Fibroblast of the aortic adventitia (primary cell): ENCODE measurements at regions not wholly inside any gene's neighbourhood (a gene's known extent, or its start where the extent isn't known, plus 50 kb on each side); places are given as distances from the start of the nearest gene placed in this dataset.

Experiments used
- DNase-seq: peaks from one replicate; pipeline ENCODE4 v3.0.0-alpha.2; 2010; ENCODE audit warnings: low read depth
- H3K4me3 ChIP-seq: 2 replicates; pipeline ENCODE4 v1.5.1; 2011; ENCODE audit warnings: low read depth, mild to moderate bottlenecking, control low read depth, low read length, moderate library complexity
- TF ChIP-seq, protein P1 (sequence below): IDR thresholded peaks from 2 replicates; pipeline ENCODE4 v1.5.1; 2011; ENCODE audit warnings: mild to moderate bottlenecking, low read length, control low read depth, inconsistent platforms; ENCODE audit not compliant: insufficient read depth

- no peak overlapping the region for H3K4me3 ChIP-seq
- TF ChIP-seq, protein P1, sequence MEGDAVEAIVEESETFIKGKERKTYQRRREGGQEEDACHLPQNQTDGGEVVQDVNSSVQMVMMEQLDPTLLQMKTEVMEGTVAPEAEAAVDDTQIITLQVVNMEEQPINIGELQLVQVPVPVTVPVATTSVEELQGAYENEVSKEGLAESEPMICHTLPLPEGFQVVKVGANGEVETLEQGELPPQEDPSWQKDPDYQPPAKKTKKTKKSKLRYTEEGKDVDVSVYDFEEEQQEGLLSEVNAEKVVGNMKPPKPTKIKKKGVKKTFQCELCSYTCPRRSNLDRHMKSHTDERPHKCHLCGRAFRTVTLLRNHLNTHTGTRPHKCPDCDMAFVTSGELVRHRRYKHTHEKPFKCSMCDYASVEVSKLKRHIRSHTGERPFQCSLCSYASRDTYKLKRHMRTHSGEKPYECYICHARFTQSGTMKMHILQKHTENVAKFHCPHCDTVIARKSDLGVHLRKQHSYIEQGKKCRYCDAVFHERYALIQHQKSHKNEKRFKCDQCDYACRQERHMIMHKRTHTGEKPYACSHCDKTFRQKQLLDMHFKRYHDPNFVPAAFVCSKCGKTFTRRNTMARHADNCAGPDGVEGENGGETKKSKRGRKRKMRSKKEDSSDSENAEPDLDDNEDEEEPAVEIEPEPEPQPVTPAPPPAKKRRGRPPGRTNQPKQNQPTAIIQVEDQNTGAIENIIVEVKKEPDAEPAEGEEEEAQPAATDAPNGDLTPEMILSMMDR = no peak
- no peak for DNase-seq
These were observed 51.5 kb downstream of the SST start for GRCh38 chr3:187618722-187619121.

DNA sequence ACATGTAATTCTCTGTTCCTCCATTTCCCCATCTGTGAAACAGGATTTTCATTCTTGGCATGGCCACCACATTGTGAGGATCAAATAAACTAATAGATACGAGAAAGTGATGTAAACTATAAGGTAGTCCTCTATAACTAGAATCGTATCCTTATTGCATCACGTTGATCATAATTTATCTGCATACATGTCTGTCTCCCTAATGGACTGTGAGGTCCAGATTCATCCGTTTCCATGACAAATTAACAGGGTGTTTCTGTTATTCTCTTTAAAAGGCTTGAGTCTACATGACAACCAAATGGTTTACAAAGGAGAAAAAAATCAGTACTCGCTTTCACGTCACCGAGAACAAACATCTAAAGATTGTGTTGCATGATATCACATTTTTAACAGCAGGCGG is 53.0 kb downstream of the SST start:
- H3K4me3 ChIP-seq = no peak overlapping the region
- TF ChIP-seq, protein P1 = no peak
- DNase-seq = no peak

- peak; percentile 69 for DNase-seq
- TF ChIP-seq, protein P1 = peak; percentile 75
- H3K4me3 ChIP-seq = no peak overlapping the region
These were observed 53.8 kb downstream of the SST start for GRCh38 chr3:187616307-187616972.

DNA sequence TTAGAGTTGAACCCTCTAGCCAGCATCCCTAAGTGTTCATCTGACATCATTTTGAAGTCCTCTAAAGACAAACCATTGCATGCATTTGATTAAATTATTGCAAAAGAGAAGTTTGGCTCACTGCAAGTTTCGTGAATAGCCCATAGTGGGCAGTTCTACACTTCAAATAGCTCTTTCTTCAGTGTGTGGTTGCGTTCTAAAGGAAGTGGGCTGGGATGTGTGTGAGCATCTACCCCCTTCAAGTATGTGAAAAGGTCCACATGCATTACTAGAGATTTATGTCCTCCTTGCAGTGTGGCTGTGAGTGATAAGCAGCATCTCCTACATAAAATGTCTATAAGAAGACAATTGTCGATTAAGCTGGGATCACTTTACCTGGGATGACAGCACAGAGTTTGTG is 54.6 kb downstream of the SST start:
- no peak for DNase-seq
- TF ChIP-seq, protein P1 = no peak
- no peak overlapping the region for H3K4me3 ChIP-seq

DNA sequence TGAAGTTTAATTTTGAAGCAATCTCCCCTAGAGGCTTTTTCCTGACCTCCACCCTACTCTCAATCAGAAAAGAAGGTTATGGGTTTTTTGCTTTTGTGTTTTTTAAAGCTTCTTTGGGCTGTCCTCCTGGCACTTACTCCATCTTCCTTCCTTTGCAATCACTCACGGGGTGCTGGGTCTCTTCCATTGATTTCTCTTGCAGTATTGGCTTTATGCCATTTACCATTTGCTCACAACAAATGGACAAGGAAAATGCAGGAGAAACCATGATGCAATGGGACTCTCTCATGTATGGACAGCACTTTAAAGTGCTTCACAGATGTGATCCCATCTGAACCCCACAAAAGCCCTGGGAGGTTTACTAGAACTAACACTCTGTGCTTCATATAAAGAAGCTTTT is 57.5 kb downstream of the SST start:
- peak; percentile 10 for DNase-seq
- no peak overlapping the region for H3K4me3 ChIP-seq

DNA sequence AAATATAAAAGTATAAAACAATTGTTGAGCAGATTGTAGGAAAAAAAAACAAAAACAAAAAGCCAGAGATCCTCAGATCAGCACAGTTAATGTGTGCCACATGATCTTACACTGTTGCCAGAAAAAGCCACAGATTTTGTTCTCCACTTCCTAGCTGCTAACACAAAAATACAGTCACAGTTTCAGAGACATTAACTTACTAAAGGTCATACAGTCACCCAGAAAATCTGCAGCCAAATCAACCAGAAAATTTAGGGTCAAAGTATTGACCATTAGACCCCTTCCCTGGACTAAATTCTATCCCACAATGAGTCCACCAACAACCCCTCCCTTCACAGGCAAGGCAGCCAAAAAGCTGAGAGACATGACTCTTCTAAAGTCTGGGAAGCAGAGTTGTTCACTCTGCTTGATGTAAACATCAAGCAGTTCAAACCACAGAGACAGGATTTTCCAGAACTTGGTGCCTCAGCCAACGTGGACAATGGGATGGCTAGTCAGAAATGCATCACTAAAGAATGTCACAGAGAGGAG is 59.1 kb downstream of the SST start:
- DNase-seq = peak; percentile 40
- TF ChIP-seq, protein P1 = no peak
- no peak overlapping the region for H3K4me3 ChIP-seq

More for the DNA sequence above, 57.5 kb downstream of the SST start:
- TF ChIP-seq, protein P1 = no peak

DNA sequence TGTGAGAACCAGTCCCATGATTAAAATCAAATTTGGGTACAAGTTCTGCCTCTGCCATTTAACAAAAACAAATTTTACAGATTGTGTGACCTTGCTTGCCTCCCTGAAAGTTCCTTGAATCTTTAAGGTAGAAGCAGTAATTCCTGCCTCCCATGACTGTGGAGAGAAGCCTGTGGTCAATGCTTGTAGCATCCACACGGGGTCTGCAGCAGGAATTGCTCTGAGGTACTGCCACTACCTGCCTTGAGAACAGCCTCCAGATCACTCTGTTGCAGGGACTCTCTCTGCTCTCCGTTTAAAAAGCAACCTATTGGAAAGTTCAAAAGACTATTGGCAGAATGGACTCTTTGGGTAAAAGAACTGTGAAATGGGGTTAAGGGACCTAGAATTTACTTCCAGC is 75.9 kb downstream of the SST start:
- no peak overlapping the region for H3K4me3 ChIP-seq
- no peak for DNase-seq
- TF ChIP-seq, protein P1 = no peak
